H9 (cell line): ENCODE measurements at regions not wholly inside any gene's neighbourhood (a gene's known extent, or its start where the extent isn't known, plus 50 kb on each side); places are given as distances from the start of the nearest gene placed in this dataset.

ENCODE experiments used
- DNase-seq: peaks from one replicate; pipeline ENCODE4 v3.0.0-alpha.2; 2017
- H2AFZ ChIP-seq: one replicate; pipeline ENCODE4 v1.6.1; 2013; ENCODE audit warnings: mild to moderate bottlenecking, low read length, control low read depth, moderate library complexity
- H2AK5ac ChIP-seq: 2 replicates; pipeline ENCODE4 v1.6.1; 2013; ENCODE audit warnings: low read length, control low read depth, mixed read lengths; ENCODE audit not compliant: insufficient read length
- H2BK120ac ChIP-seq: one replicate; pipeline ENCODE4 v1.6.1; 2013; ENCODE audit warnings: low read depth, mild to moderate bottlenecking, low read length, control low read depth, inconsistent platforms; ENCODE audit not compliant: poor library complexity, severe bottlenecking
- H2BK12ac ChIP-seq: 2 replicates; pipeline ENCODE4 v1.6.1; 2013; ENCODE audit warnings: low read length, control low read depth, mixed read lengths, low read depth; ENCODE audit not compliant: insufficient read length
- H2BK15ac ChIP-seq: 2 replicates; pipeline ENCODE4 v1.6.1; 2013; ENCODE audit warnings: low read depth, low read length, control low read depth
- H2BK20ac ChIP-seq: one replicate; pipeline ENCODE4 v1.6.1; 2013; ENCODE audit warnings: low read depth, mild to moderate bottlenecking, low read length, control low read depth, inconsistent platforms; ENCODE audit not compliant: poor library complexity, severe bottlenecking
- H2BK5ac ChIP-seq: 2 replicates; pipeline ENCODE4 v1.6.1; 2013; ENCODE audit warnings: low read length, control low read depth, mixed read lengths; ENCODE audit not compliant: insufficient read length
- H3K14ac ChIP-seq: 2 replicates; pipeline ENCODE4 v1.6.1; 2013; ENCODE audit warnings: low read length, control low read depth; ENCODE audit not compliant: insufficient read depth
- H3K18ac ChIP-seq: 2 replicates; pipeline ENCODE4 v1.6.1; 2013; ENCODE audit warnings: low read depth, mild to moderate bottlenecking, mixed read lengths, low read length, control low read depth; ENCODE audit not compliant: insufficient read length
- H3K23ac ChIP-seq: 2 replicates; pipeline ENCODE4 v1.6.1; 2013; ENCODE audit warnings: low read length, control low read depth, mixed read lengths, low read depth; ENCODE audit not compliant: insufficient read length
- H3K23me2 ChIP-seq: 2 replicates; pipeline ENCODE4 v1.6.1; 2013; ENCODE audit warnings: low read depth, mild to moderate bottlenecking, mixed read lengths, low read length, control low read depth; ENCODE audit not compliant: insufficient read length, poor library complexity, severe bottlenecking
- H3K27ac ChIP-seq: 2 replicates; pipeline ENCODE4 v1.5.1; 2013; ENCODE audit warnings: low read length, control low read depth, mixed read lengths, low read depth; ENCODE audit not compliant: insufficient read length
- H3K27me3 ChIP-seq: 2 replicates; pipeline ENCODE4 v1.6.1; 2013; ENCODE audit warnings: low read length, control low read depth, inconsistent platforms; ENCODE audit not compliant: insufficient read depth
- H3K4ac ChIP-seq: 2 replicates; pipeline ENCODE4 v1.6.1; 2013; ENCODE audit warnings: low read depth, mild to moderate bottlenecking, control low read depth, inconsistent platforms, low read length, moderate library complexity
- H3K4me1 ChIP-seq: 2 replicates; pipeline ENCODE4 v1.6.1; 2013; ENCODE audit warnings: low read length, control low read depth, inconsistent platforms; ENCODE audit not compliant: insufficient read depth
- H3K4me2 ChIP-seq: 2 replicates; pipeline ENCODE4 v1.6.1; 2013; ENCODE audit warnings: low read length, control low read depth, mixed read lengths; ENCODE audit not compliant: insufficient read length, insufficient read depth
- H3K56ac ChIP-seq: 2 replicates; pipeline ENCODE4 v1.6.1; 2013; ENCODE audit warnings: low read depth, mild to moderate bottlenecking, mixed read lengths, low read length, control low read depth; ENCODE audit not compliant: insufficient read length
- H3K79me1 ChIP-seq: 2 replicates; pipeline ENCODE4 v1.6.1; 2013; ENCODE audit warnings: low read depth, mild to moderate bottlenecking, moderate library complexity, low read length, control low read depth, inconsistent platforms; ENCODE audit not compliant: insufficient read depth, poor library complexity, severe bottlenecking
- H3K79me2 ChIP-seq: 2 replicates; pipeline ENCODE4 v1.6.1; 2013; ENCODE audit warnings: low read length, control low read depth, inconsistent platforms; ENCODE audit not compliant: insufficient read depth
- H3K9ac ChIP-seq: 2 replicates; pipeline ENCODE4 v1.6.1; 2013; ENCODE audit warnings: low read length, control low read depth, mixed read lengths; ENCODE audit not compliant: insufficient read length; ENCODE audit errors: extremely low read depth
- H3K9me3 ChIP-seq: one replicate; pipeline ENCODE4 v1.6.1; 2013; ENCODE audit warnings: low read depth, low read length, inconsistent platforms; ENCODE audit not compliant: control insufficient read depth
- H3T11ph ChIP-seq: one replicate; pipeline ENCODE4 v1.6.1; 2013; ENCODE audit warnings: mild to moderate bottlenecking, low read length, control low read depth, inconsistent platforms
- H4K20me1 ChIP-seq: one replicate; pipeline ENCODE4 v1.6.1; 2013; ENCODE audit not compliant: control insufficient read depth, insufficient read length, insufficient read depth
- H4K5ac ChIP-seq: 2 replicates; pipeline ENCODE4 v1.6.1; 2013; ENCODE audit warnings: low read depth, mild to moderate bottlenecking, mixed read lengths, low read length, control low read depth; ENCODE audit not compliant: insufficient read length
- H4K8ac ChIP-seq: replicated peaks from 2 replicates; pipeline ENCODE4 v1.6.1; 2013; ENCODE audit warnings: low read length, control low read depth, mixed read lengths, low read depth; ENCODE audit not compliant: insufficient read length
- H4K91ac ChIP-seq: 2 replicates; pipeline ENCODE4 v1.6.1; 2013; ENCODE audit warnings: low read depth, mild to moderate bottlenecking, moderate library complexity, mixed read lengths, low read length, control low read depth; ENCODE audit not compliant: insufficient read length
- H3K27ac Mint-ChIP-seq, 3 experiments: 2 replicates in 2 of 3; 3 replicates in 1 of 3; pipeline ENCODE4 v1.8.0; 2020 to 2021; ENCODE audit warnings: mixed read lengths in 3 of 3, mild to moderate bottlenecking in 1 of 3, moderate library complexity in 1 of 3
- H3K27me3 Mint-ChIP-seq: 2 replicates; pipeline ENCODE4 v1.8.0; 2021; ENCODE audit warnings: low read depth, mild to moderate bottlenecking, moderate library complexity, mixed read lengths
- H3K36me3 Mint-ChIP-seq, 3 experiments: 2 replicates in 2 of 3; 3 replicates in 1 of 3; pipeline ENCODE4 v1.8.0; 2020 to 2021; ENCODE audit warnings: low read depth in 3 of 3, mixed read lengths in 3 of 3; ENCODE audit not compliant: insufficient read depth in 1 of 3
- H3K4me1 Mint-ChIP-seq, 2 experiments: 2 replicates each; pipeline ENCODE4 v1.8.0; 2020; ENCODE audit warnings: mixed read lengths in 2 of 2
- H3K4me3 Mint-ChIP-seq, 2 experiments: 2 replicates in 1 of 2; 3 replicates in 1 of 2; pipeline ENCODE4 v1.8.0; 2020 to 2021; ENCODE audit warnings: mild to moderate bottlenecking in 2 of 2, mixed read lengths in 2 of 2, moderate library complexity in 1 of 2
- H3K9me3 Mint-ChIP-seq, 2 experiments: 2 replicates in 1 of 2; 3 replicates in 1 of 2; pipeline ENCODE4 v1.8.0; 2020; ENCODE audit warnings: mild to moderate bottlenecking in 2 of 2, mixed read lengths in 2 of 2, moderate library complexity in 1 of 2
- CTCF ChIP-seq: fragments of 200-600 bp; sonication (generic); conservative IDR thresholded peaks from 3 replicates; pipeline ENCODE4 v1.8.0; 2021; ENCODE audit warnings: antibody characterized with exemption, mild to moderate bottlenecking
- WGBS: extraction: QIAGEN DNeasy Blood & Tissue Kit; methylation state at CpG from one replicate; pipeline ENCODE4 v1.1.7; 2013; ENCODE audit warnings: missing lambda C conversion rate, low lambda C conversion rate, mixed read lengths; ENCODE audit not compliant: insufficient read length; ENCODE audit errors: extremely low coverage; 5-methylcytosine and 5-hydroxymethylcytosine counted together

GRCh38 chr15:93803421-93804152 lies 427.8 kb upstream of the MCTP2 start:
- no peak for DNase-seq
- H2BK12ac ChIP-seq: no peak overlapping the region
- H3K14ac ChIP-seq: no peak overlapping the region
- Mint-ChIP-seq H3K27me3 (peaks cover 3% of the 10 kb centered on the region), H3K27ac (no peak overlapping the region), H3K4me1 (peaks cover 18 to 27% of the 10 kb centered on the region in 2 experiments), H3K36me3 (no peaks in the 10 kb centered on the region; a peak in 1 of 7 replicates), H3K9me3 (no peaks in the 10 kb centered on the region), H3K4me3 (no peak overlapping the region)
- H3K79me2 ChIP-seq: no peaks in the 10 kb centered on the region
- H3K23me2 ChIP-seq: no peaks in the 10 kb centered on the region
- H3K9me3 ChIP-seq: no peaks in the 10 kb centered on the region
- no peak overlapping the region for H3K4ac ChIP-seq
- no peak overlapping the region for H4K91ac ChIP-seq
- no peak overlapping the region for H3K4me2 ChIP-seq
- no peak overlapping the region for H4K5ac ChIP-seq
- H3K79me1 ChIP-seq: no peaks in the 10 kb centered on the region
- no peak overlapping the region for H3K9ac ChIP-seq
- no peak overlapping the region for H2BK20ac ChIP-seq
- H3K18ac ChIP-seq: no peak overlapping the region
- H3K23ac ChIP-seq: no peak overlapping the region
- no peaks in the 10 kb centered on the region for H3K27me3 ChIP-seq
- no peak overlapping the region for H2BK5ac ChIP-seq
- TF ChIP-seq CTCF: no peak
- H4K20me1 ChIP-seq: no peaks in the 10 kb centered on the region
- H2AK5ac ChIP-seq: no peak overlapping the region
- no peak overlapping the region for H2AFZ ChIP-seq
- no peak overlapping the region for H3K27ac ChIP-seq
- no peak overlapping the region for H3T11ph ChIP-seq
- no peak overlapping the region for H2BK120ac ChIP-seq
- WGBS: no CpG with 5 or more reads among the region's 31 CpGs
- no peak overlapping the region for H3K56ac ChIP-seq
- H2BK15ac ChIP-seq: no peak overlapping the region
- H4K8ac ChIP-seq: no peak overlapping the region
- 0 out of 2 replicates have a peak, but pooled peaks cover 4% of the 10 kb centered on the region for H3K4me1 ChIP-seq
